Tibial nerve (tissue), 4 donors: ENCODE measurements at regions not wholly inside any gene's neighbourhood (a gene's known extent, or its start where the extent isn't known, plus 50 kb on each side); places are given as distances from the start of the nearest gene placed in this dataset.

ENCODE experiments used
- DNase-seq, 2 donors: peaks; one replicate each; pipeline ENCODE4 v3.0.0-alpha.2; 2019; ENCODE audit warnings: low spot score in 2 of 2
- H3K27ac ChIP-seq, 4 donors: fragments of 200-600 bp; sonication (generic) in 3 of 4; one replicate each; pipeline ENCODE4 v1.5.1; 2017 to 2019; ENCODE audit warnings: mild to moderate bottlenecking in 1 of 4
- H3K27me3 ChIP-seq, 2 donors: fragments of 200-600 bp; sonication (generic) in 1 of 2; one replicate each; pipeline versions ENCODE4 v1.5.1 to v1.6.0; 2017 to 2019
- H3K36me3 ChIP-seq, 3 donors: fragments of 200-600 bp; sonication (generic); one replicate each; pipeline ENCODE4 v1.5.1; 2018 to 2019
- H3K4me1 ChIP-seq, 4 donors: fragments of 200-600 bp; sonication (generic) in 3 of 4; one replicate each; pipeline ENCODE4 v1.5.1; 2017 to 2019
- H3K4me3 ChIP-seq, 4 donors: fragments of 200-600 bp; sonication (generic) in 3 of 4; one replicate each; pipeline ENCODE4 v1.5.1; 2017 to 2019; ENCODE audit warnings: mild to moderate bottlenecking in 1 of 4, moderate library complexity in 1 of 4
- H3K9me3 ChIP-seq, 4 donors: fragments of 200-600 bp; sonication (generic) in 3 of 4; one replicate each; pipeline ENCODE4 v1.5.1; 2017 to 2019
- EP300 ChIP-seq, 2 donors: sonication (generic); formaldehyde crosslinking; IDR thresholded peaks; one replicate each; pipeline ENCODE4 v1.6.1; 2017; ENCODE audit warnings: antibody characterized with exemption in 2 of 2, mild to moderate bottlenecking in 1 of 2
- POLR2A ChIP-seq, 2 donors: fragments of 450-650 bp; IDR thresholded peaks; one replicate each; pipeline ENCODE4 v1.6.1; 2017; ENCODE audit warnings: antibody characterized with exemption in 2 of 2, mild to moderate bottlenecking in 2 of 2, moderate library complexity in 2 of 2
- WGBS, 2 donors: methylation state at CpG; one replicate each; pipeline ENCODE4 v1.1.5; 2018; 5-methylcytosine and 5-hydroxymethylcytosine counted together
- TF ChIP-seq, protein P1 (sequence below), 5 experiments: fragments of 200-600 bp in 3 of 5; fragments of 450-650 bp in 2 of 5; sonication (generic) in 3 of 5; IDR thresholded peaks; one replicate each; pipeline ENCODE4 v1.5.1; 2016 to 2019; ENCODE audit warnings: antibody characterized with exemption in 5 of 5, mild to moderate bottlenecking in 3 of 5, moderate library complexity in 2 of 5

- WGBS, 2 donors: 85 to 87% methylated on average over 2 of the region's 2 CpGs
- Histone ChIP-seq H3K27me3 (no peaks in the 10 kb centered on the region), H3K4me3 (no peak overlapping the region), H3K36me3 (no peaks in the 10 kb centered on the region), H3K9me3 (peaks cover 0 to 20% (median 0%) of the 10 kb centered on the region in 4 donors), H3K4me1 (no peaks in the 10 kb centered on the region), H3K27ac (no peak overlapping the region)
- TF ChIP-seq EP300 (IDR thresholded peaks at IDR 0.05): no peak
- TF ChIP-seq, protein P1, sequence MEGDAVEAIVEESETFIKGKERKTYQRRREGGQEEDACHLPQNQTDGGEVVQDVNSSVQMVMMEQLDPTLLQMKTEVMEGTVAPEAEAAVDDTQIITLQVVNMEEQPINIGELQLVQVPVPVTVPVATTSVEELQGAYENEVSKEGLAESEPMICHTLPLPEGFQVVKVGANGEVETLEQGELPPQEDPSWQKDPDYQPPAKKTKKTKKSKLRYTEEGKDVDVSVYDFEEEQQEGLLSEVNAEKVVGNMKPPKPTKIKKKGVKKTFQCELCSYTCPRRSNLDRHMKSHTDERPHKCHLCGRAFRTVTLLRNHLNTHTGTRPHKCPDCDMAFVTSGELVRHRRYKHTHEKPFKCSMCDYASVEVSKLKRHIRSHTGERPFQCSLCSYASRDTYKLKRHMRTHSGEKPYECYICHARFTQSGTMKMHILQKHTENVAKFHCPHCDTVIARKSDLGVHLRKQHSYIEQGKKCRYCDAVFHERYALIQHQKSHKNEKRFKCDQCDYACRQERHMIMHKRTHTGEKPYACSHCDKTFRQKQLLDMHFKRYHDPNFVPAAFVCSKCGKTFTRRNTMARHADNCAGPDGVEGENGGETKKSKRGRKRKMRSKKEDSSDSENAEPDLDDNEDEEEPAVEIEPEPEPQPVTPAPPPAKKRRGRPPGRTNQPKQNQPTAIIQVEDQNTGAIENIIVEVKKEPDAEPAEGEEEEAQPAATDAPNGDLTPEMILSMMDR (IDR thresholded peaks at IDR 0.05): no peak
- no peak for TF ChIP-seq POLR2A (IDR thresholded peaks at IDR 0.05)
- no peak for DNase-seq
Measured at GRCh38 chr14:66206554-66206953, 279.6 kb upstream of the CCDC196 start.

DNA sequence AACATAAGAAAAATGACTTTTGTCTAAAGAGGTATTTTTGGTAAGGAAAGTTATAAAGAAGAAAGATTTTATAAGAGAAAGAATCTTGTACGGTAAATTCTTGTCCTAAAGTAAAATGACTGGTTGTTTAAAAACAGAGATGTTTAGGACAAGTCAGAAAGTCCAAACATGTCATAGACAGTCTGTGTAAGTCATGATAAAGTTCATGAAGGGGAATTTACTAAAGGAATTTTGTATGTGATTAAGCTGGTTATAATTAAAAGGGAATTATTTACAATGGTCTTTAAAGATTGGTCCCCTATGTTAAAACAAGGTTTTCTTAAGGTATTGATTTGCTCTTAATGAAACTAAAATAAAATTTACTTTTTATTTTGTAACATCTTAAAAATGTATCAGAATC is 269.4 kb upstream of the CCDC196 start:
- no peak for DNase-seq
- no peak for TF ChIP-seq POLR2A (IDR thresholded peaks at IDR 0.05)
- no peak for TF ChIP-seq EP300 (IDR thresholded peaks at IDR 0.05)
- TF ChIP-seq, protein P1 (IDR thresholded peaks at IDR 0.05): no peak
- H3K4me3 ChIP-seq: no peak overlapping the region
- 84 to 90% methylated on average over 1 of the region's 1 CpG for WGBS, 2 donors
- H3K27ac ChIP-seq: no peak overlapping the region
- no peaks in the 10 kb centered on the region for H3K36me3 ChIP-seq
- H3K4me1 ChIP-seq: no peaks in the 10 kb centered on the region
- H3K9me3 ChIP-seq: peaks cover 0 to 12% (median 0%) of the 10 kb centered on the region in 4 donors
- H3K27me3 ChIP-seq: no peaks in the 10 kb centered on the region

DNA sequence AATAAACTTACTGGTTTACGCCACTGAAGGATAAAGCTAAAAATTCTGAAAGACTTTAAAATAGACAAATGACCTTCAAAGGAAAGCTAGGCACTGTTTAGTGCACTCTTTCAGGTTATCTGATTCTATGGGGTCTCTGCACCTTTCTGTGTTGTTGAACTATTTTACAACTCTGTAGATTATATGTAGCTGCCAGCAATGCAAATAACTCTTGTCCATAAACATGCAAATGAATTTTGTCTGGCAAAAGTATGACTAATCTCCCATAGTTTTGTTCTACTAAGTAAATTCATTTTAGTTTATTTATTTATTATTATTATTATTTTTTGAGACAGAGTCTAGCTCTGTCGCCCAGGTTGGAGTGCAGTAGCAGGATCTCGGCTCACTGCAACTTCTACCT is 266.3 kb upstream of the CCDC196 start:
- H3K27ac ChIP-seq: no peak overlapping the region
- H3K36me3 ChIP-seq: no peaks in the 10 kb centered on the region
- no peak overlapping the region for H3K4me3 ChIP-seq
- peaks cover 0 to 12% (median 0%) of the 10 kb centered on the region in 4 donors for H3K9me3 ChIP-seq
- no peak for TF ChIP-seq EP300 (IDR thresholded peaks at IDR 0.05)
- TF ChIP-seq, protein P1 (IDR thresholded peaks at IDR 0.05): no peak
- DNase-seq: no peak
- WGBS, 2 donors: 92 to 97% methylated on average over 3 of the region's 3 CpGs
- H3K27me3 ChIP-seq: no peaks in the 10 kb centered on the region
- no peaks in the 10 kb centered on the region for H3K4me1 ChIP-seq

- WGBS, 2 donors: 72 to 73% methylated on average over 5 of the region's 5 CpGs
- no peaks in the 10 kb centered on the region for H3K36me3 ChIP-seq
- H3K4me3 ChIP-seq: no peak overlapping the region
- DNase-seq: no peak
- H3K27me3 ChIP-seq: no peaks in the 10 kb centered on the region
- H3K9me3 ChIP-seq: peaks cover 0 to 12% (median 0%) of the 10 kb centered on the region in 4 donors
- no peaks in the 10 kb centered on the region for H3K4me1 ChIP-seq
- no peak overlapping the region for H3K27ac ChIP-seq
- no peak for TF ChIP-seq EP300 (IDR thresholded peaks at IDR 0.05)
- TF ChIP-seq, protein P1 (IDR thresholded peaks at IDR 0.05): no peak
- no peak for TF ChIP-seq POLR2A (IDR thresholded peaks at IDR 0.05)
Measured at GRCh38 chr14:66224492-66225178, 261.5 kb upstream of the CCDC196 start.

DNA sequence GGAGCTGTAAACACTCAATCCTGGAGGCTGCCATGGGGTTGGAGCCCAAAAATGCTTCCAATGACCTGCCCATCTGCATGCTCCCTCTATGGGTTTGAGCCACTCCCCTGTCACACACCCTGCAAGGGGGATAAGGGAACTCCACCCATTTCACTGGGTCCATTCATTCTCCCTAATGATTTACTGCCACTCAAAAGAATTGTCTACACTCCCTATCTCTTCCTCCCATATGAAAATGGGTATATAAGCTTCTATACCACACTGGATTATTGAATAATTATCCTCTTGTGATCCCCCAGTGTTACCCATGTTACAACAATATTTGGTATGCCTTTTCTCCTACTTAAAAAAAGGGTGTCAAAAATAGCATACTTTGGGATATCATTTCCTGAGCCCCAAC is 260.8 kb upstream of the CCDC196 start:
- Histone ChIP-seq H3K27ac (no peak overlapping the region), H3K4me1 (no peaks in the 10 kb centered on the region), H3K9me3 (peaks cover 0 to 12% (median 0%) of the 10 kb centered on the region in 4 donors), H3K27me3 (no peaks in the 10 kb centered on the region), H3K36me3 (no peaks in the 10 kb centered on the region), H3K4me3 (no peak overlapping the region)
- TF ChIP-seq, protein P1 (IDR thresholded peaks at IDR 0.05): no peak
- TF ChIP-seq POLR2A (IDR thresholded peaks at IDR 0.05) (no peak), EP300 (IDR thresholded peaks at IDR 0.05) (no peak)
- no peak for DNase-seq
